Nephron (organoid): ENCODE measurements at regions not wholly inside any gene's neighbourhood (a gene's known extent, or its start where the extent isn't known, plus 50 kb on each side); places are given as distances from the start of the nearest gene placed in this dataset.

Experiments
- H3K27ac Mint-ChIP-seq, 3 experiments: 2 replicates each; pipeline ENCODE4 v1.8.0; 2020; ENCODE audit warnings: mixed read lengths in 3 of 3, mild to moderate bottlenecking in 2 of 3, moderate library complexity in 1 of 3
- H3K27me3 Mint-ChIP-seq: 2 replicates; pipeline ENCODE4 v1.8.0; 2021; ENCODE audit warnings: low read depth, mild to moderate bottlenecking, moderate library complexity, mixed read lengths
- H3K36me3 Mint-ChIP-seq: 2 replicates; pipeline ENCODE4 v1.8.0; 2020; ENCODE audit warnings: low read depth, mixed read lengths
- H3K4me1 Mint-ChIP-seq: 2 replicates; pipeline ENCODE4 v1.8.0; 2020; ENCODE audit warnings: mixed read lengths
- H3K4me3 Mint-ChIP-seq, 3 experiments: 2 replicates each; pipeline ENCODE4 v1.8.0; 2020; ENCODE audit warnings: mild to moderate bottlenecking in 3 of 3, mixed read lengths in 3 of 3, moderate library complexity in 2 of 3
- H3K9me3 Mint-ChIP-seq: 2 replicates; pipeline ENCODE4 v1.8.0; 2020; ENCODE audit warnings: mixed read lengths
- TF ChIP-seq, protein P1 (sequence below), 3 experiments: fragments of 200-600 bp; sonication (generic); IDR thresholded peaks; one replicate each; pipeline ENCODE4 v1.5.0; 2021; ENCODE audit warnings: antibody characterized with exemption in 3 of 3; ENCODE audit not compliant: unreplicated experiment in 3 of 3

DNA sequence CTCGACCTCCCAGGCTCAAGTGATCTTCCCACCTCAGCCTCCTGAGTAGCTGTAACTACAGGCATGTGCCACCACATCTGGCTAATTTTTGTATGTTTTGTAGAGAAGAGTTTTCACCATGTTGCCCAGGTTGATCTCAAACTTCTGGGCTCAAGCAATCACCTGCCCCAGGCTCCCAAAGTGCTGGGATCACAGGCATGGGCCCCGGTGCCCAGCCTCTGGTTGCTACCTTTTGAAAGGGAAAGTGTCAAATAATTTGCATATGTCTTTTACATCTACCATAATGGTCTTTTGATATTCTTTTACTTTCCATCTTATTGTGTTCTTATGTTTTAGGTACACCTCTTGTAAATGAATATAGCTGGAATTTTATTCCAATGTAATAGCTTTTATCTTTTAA lies 263.1 kb upstream of the FN1 start:
- Mint-ChIP-seq H3K4me1 (peaks cover 18% of the 10 kb centered on the region), H3K27me3 (no peaks in the 10 kb centered on the region), H3K36me3 (peaks cover 3% of the 10 kb centered on the region), H3K9me3 (peaks cover 9% of the 10 kb centered on the region), H3K27ac (no peak overlapping the region), H3K4me3 (no peak overlapping the region)
- TF ChIP-seq, protein P1, sequence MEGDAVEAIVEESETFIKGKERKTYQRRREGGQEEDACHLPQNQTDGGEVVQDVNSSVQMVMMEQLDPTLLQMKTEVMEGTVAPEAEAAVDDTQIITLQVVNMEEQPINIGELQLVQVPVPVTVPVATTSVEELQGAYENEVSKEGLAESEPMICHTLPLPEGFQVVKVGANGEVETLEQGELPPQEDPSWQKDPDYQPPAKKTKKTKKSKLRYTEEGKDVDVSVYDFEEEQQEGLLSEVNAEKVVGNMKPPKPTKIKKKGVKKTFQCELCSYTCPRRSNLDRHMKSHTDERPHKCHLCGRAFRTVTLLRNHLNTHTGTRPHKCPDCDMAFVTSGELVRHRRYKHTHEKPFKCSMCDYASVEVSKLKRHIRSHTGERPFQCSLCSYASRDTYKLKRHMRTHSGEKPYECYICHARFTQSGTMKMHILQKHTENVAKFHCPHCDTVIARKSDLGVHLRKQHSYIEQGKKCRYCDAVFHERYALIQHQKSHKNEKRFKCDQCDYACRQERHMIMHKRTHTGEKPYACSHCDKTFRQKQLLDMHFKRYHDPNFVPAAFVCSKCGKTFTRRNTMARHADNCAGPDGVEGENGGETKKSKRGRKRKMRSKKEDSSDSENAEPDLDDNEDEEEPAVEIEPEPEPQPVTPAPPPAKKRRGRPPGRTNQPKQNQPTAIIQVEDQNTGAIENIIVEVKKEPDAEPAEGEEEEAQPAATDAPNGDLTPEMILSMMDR (IDR thresholded peaks at IDR 0.05; ENCODE audit: unreplicated experiment in 3 of 3) = no peak

DNA sequence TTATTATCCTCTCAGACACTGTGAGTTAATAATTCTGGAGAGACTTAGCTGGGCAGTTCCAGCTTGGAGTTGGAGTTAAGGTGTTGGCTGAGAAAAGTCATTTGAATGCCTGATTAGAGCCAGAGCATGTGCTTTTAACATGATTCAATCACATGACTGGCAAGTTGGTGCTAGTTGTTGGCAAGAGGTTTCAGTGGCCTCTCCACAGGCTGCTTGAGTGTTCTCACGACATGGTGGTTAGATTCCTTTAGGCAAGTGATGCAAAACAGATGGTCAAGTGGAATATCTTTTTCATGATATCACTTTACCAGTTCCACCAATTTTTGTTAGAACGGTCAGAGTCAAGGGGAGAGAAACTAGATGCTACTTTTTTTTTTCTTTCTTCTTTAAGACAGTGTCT lies 262.7 kb upstream of the FN1 start:
- no peak overlapping the region for H3K27ac Mint-ChIP-seq
- peaks cover 22% of the 10 kb centered on the region for H3K4me1 Mint-ChIP-seq
- H3K27me3 Mint-ChIP-seq = no peaks in the 10 kb centered on the region
- H3K9me3 Mint-ChIP-seq = peaks cover 9% of the 10 kb centered on the region
- H3K36me3 Mint-ChIP-seq = peaks cover 3% of the 10 kb centered on the region
- no peak overlapping the region for H3K4me3 Mint-ChIP-seq
- TF ChIP-seq, protein P1 (IDR thresholded peaks at IDR 0.05; ENCODE audit: unreplicated experiment in 3 of 3) = no peak

DNA sequence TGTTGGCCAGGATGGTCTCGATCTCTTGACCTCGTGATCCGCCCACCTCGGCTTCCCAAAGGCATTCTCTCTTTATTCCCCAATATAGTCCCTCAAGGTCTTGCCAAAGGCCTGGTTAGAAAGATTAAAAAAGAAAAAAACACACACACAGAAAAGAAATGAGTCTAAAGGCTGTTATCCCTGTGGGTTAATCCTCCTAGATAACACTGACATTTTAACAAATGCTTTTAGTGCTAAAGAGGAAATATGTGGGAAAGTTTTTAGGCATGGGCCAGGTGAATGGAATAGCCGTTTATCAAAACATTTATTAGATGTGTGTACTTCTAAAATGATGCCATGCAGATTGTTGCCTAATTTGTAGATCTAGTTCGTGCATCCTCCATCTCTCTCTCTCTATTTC lies 261.6 kb upstream of the FN1 start:
- Mint-ChIP-seq H3K4me1 (peaks cover 26% of the 10 kb centered on the region), H3K27me3 (no peaks in the 10 kb centered on the region)
- TF ChIP-seq, protein P1 (IDR thresholded peaks at IDR 0.05; ENCODE audit: unreplicated experiment in 3 of 3) = no peak

DNA sequence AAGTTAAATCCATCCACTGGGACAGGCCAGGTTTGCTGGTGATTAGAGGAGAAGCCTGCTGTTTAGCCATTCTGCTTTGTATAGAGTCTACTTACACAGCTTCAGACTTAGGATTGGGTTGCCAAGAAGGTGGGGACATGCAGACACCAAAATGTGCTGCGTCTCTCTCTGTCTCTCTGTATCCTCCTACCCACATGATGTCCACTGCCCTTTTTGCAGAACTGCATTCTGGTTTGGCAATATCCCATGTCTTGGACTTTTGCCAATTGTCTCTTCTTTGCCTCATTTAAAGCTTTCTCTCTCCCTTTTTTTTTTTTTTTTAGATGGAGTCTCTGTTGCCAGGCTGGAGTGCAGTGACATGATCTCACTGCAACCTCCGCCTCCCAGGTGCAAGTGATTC lies 261.1 kb upstream of the FN1 start:
- Mint-ChIP-seq H3K27me3 (no peaks in the 10 kb centered on the region), H3K9me3 (peaks cover 9% of the 10 kb centered on the region), H3K27ac (no peak overlapping the region), H3K4me1 (peaks cover 31% of the 10 kb centered on the region), H3K36me3 (peaks cover 3% of the 10 kb centered on the region), H3K4me3 (no peak overlapping the region)
- TF ChIP-seq, protein P1 (IDR thresholded peaks at IDR 0.05; ENCODE audit: unreplicated experiment in 3 of 3) = no peak

More for the DNA sequence above, 261.6 kb upstream of the FN1 start:
- no peak overlapping the region for H3K4me3 Mint-ChIP-seq
- peaks cover 9% of the 10 kb centered on the region for H3K9me3 Mint-ChIP-seq
- H3K27ac Mint-ChIP-seq = no peak overlapping the region
- H3K36me3 Mint-ChIP-seq = peaks cover 3% of the 10 kb centered on the region

DNA sequence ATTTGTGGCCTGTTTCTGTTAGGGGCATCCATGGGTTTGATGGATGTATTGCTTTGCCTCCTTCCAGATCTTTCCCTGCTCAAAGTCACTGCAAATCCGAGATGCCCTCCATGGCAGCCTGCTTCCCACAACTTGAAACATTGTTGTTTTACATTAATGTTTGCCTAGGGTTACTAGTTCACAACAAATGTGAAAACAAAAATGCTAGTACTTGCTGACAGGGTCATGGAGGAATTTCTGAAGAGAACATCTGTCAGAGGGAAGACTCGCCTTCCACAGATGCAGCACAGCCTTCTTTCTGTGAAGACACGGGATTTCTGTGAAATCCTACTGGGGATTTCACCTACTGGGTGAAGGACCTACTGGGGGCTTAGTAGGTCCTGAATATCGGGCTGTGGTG lies 260.0 kb upstream of the FN1 start:
- no peak overlapping the region for H3K27ac Mint-ChIP-seq
- H3K4me1 Mint-ChIP-seq = peaks cover 31% of the 10 kb centered on the region
- TF ChIP-seq, protein P1 (IDR thresholded peaks at IDR 0.05; ENCODE audit: unreplicated experiment in 3 of 3) = no peak
- no peak overlapping the region for H3K4me3 Mint-ChIP-seq
- peaks cover 9% of the 10 kb centered on the region for H3K9me3 Mint-ChIP-seq
- H3K36me3 Mint-ChIP-seq = peaks cover 3% of the 10 kb centered on the region
- H3K27me3 Mint-ChIP-seq = no peaks in the 10 kb centered on the region

DNA sequence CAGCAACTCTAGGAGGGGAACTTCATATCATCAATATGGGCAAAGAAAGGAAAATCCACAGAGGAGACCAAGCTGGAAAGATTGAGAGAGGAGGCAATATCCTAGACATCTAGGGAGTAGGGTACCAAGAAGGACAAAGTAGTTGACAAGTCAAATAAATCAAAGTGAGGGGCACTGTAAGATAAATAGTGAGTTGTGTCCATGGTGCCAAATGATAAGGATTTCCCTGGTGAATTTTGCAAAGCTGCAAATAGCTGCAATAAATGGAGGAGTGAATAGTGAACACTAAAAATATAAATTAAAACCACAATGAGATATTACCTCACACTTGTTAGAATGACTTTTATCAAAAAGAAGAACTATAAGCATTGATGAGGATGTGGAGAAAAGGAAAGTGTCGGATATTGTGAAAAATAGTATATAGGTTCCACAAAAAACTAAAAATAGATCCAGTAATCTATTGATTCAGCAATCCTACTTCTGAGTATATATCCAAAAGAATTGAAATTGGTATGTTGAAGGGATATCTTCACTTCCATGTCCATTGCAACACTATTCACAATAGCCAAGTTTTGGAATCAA lies 258.2 kb upstream of the FN1 start:
- Mint-ChIP-seq H3K4me3 (no peak overlapping the region), H3K27ac (peak overlapping the region in 2 of 3 experiments; percentile 1 to 15), H3K9me3 (peaks cover 6% of the 10 kb centered on the region), H3K27me3 (no peaks in the 10 kb centered on the region), H3K36me3 (no peaks in the 10 kb centered on the region), H3K4me1 (peaks cover 22% of the 10 kb centered on the region)
- TF ChIP-seq, protein P1 (IDR thresholded peaks at IDR 0.05; ENCODE audit: unreplicated experiment in 3 of 3) = no peak
